Mucosa of descending colon (tissue), 3 donors: ENCODE measurements at regions not wholly inside any gene's neighbourhood (a gene's known extent, or its start where the extent isn't known, plus 50 kb on each side); places are given as distances from the start of the nearest gene placed in this dataset.

Experiments used
- ATAC-seq: fragments of 200-7000 bp; cut with Tn5 transposase; one replicate; pipeline ENCODE4 v1.9.1; 2020; ENCODE audit warnings: mild to moderate bottlenecking, moderate library complexity
- DNase-seq, 3 donors: peaks; one replicate each; pipeline ENCODE4 v3.0.0-alpha.2; 2020
- H3K36me3 ChIP-seq: fragments of 200-600 bp; one replicate; pipeline ENCODE4 v1.8.0; 2021; ENCODE audit warnings: low read depth, mild to moderate bottlenecking
- H3K4me1 ChIP-seq: fragments of 200-600 bp; one replicate; pipeline ENCODE4 v1.8.0; 2021; ENCODE audit warnings: low read depth, mild to moderate bottlenecking
- H3K4me3 ChIP-seq: fragments of 200-600 bp; one replicate; pipeline ENCODE4 v1.8.0; 2021; ENCODE audit warnings: mild to moderate bottlenecking
- H3K9me3 ChIP-seq: fragments of 200-600 bp; one replicate; pipeline ENCODE4 v1.8.0; 2021; ENCODE audit warnings: mild to moderate bottlenecking
- intact Hi-C, 2 donors: fragments of 100-400 bp; cut with DNase I in 1 of 2; cut with micrococcal nuclease in 1 of 2; formaldehyde crosslinking; loops; one replicate each; pipeline versions ENCODE4 v1.11.0 to v1.11.1; 2022; cut with DNase I, micrococcal nuclease
- TF ChIP-seq, protein P1 (sequence below): fragments of 200-600 bp; IDR thresholded peaks from one replicate; pipeline ENCODE4 v1.8.0; 2022; ENCODE audit warnings: antibody characterized with exemption, mild to moderate bottlenecking
- donor health status: DM: no; HTN: no; CAD: no; lungs with moderate emphysema.
- donor health status: DM: no; HTN: no; CAD: no.
- donor health status: DM: no; HTN: yes; CAD: no.

DNA sequence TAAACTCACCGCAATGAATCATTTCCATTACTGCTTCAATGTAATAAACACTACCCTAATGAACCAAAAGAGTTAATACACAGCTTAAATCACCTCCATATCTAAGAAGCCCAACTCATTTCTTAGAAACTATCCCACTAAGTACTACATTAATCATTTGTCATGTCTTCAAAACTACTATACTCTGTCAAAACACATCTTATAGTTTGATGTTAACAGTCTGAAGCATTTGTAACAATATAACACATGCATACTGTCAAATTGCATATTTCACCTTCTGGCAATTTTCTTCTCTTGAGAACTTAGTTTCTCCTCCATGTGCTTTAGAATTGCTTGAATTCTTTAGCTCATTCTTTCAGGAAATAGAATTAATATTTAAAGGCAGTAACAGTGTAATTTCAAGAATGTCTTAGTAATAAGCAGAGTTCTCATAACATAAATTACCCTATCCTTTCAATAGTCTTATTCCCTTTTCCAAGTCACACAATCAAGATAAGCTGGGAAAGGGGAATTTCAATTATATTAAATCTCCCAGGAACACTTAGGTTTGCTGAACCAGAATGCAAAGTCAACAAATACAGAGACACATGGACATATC, 199.7 kb downstream of the ATPSCKMT start:
- DNase-seq (no peak), ATAC-seq (no peak)
- Histone ChIP-seq H3K9me3 (peaks cover 8% of the 10 kb centered on the region), H3K4me1 (no peaks in the 10 kb centered on the region), H3K4me3 (no peak overlapping the region), H3K36me3 (no peaks in the 10 kb centered on the region)
- intact Hi-C loops: no loop called here
- TF ChIP-seq, protein P1, sequence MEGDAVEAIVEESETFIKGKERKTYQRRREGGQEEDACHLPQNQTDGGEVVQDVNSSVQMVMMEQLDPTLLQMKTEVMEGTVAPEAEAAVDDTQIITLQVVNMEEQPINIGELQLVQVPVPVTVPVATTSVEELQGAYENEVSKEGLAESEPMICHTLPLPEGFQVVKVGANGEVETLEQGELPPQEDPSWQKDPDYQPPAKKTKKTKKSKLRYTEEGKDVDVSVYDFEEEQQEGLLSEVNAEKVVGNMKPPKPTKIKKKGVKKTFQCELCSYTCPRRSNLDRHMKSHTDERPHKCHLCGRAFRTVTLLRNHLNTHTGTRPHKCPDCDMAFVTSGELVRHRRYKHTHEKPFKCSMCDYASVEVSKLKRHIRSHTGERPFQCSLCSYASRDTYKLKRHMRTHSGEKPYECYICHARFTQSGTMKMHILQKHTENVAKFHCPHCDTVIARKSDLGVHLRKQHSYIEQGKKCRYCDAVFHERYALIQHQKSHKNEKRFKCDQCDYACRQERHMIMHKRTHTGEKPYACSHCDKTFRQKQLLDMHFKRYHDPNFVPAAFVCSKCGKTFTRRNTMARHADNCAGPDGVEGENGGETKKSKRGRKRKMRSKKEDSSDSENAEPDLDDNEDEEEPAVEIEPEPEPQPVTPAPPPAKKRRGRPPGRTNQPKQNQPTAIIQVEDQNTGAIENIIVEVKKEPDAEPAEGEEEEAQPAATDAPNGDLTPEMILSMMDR: no peak

- ATAC-seq: no peak
- H3K4me1 ChIP-seq: no peaks in the 10 kb centered on the region
- TF ChIP-seq, protein P1: no peak
- peaks cover 5% of the 10 kb centered on the region for H3K9me3 ChIP-seq
- intact Hi-C loops: no loop called here
- no peaks in the 10 kb centered on the region for H3K36me3 ChIP-seq
- no peak for DNase-seq
- H3K4me3 ChIP-seq: no peak overlapping the region
Measured at GRCh38 chr5:10046676-10047075, 203.0 kb downstream of the ATPSCKMT start.

DNA sequence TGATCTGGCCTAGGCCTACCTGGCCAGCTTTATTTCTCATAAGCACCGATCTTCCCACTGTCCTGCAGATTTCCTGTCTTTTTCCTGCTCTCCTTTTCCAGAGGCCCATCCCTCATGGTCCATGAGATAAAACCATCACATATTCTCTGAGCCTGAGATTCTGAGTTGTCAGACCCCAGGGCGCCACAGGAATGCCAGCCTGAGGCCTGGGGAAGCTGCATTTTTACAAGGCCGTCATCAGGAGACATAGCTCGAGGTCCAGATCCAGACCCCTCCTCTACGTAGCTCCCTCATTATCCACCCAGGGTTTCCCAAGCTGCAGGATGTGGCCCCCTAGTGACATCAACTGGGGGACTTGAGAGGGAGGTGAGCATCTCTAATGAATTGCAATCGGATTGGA, 204.3 kb downstream of the ATPSCKMT start:
- intact Hi-C loops: no loop called here
- no peak overlapping the region for H3K4me3 ChIP-seq
- no peaks in the 10 kb centered on the region for H3K4me1 ChIP-seq
- TF ChIP-seq, protein P1: no peak
- ATAC-seq: no peak
- H3K36me3 ChIP-seq: no peaks in the 10 kb centered on the region
- no peaks in the 10 kb centered on the region for H3K9me3 ChIP-seq
- DNase-seq: no peak

GRCh38 chr5:10036136-10036815, 213.4 kb downstream of the ATPSCKMT start:
- Histone ChIP-seq H3K9me3 (no peaks in the 10 kb centered on the region), H3K4me1 (no peaks in the 10 kb centered on the region), H3K36me3 (no peaks in the 10 kb centered on the region), H3K4me3 (no peak overlapping the region)
- no peak for DNase-seq
- intact Hi-C loops: no loop called here
- no peak for ATAC-seq
- TF ChIP-seq, protein P1: no peak

GRCh38 chr5:10034001-10034400, 215.7 kb downstream of the ATPSCKMT start:
- no peak for ATAC-seq
- Histone ChIP-seq H3K9me3 (no peaks in the 10 kb centered on the region), H3K36me3 (no peaks in the 10 kb centered on the region), H3K4me3 (no peak overlapping the region), H3K4me1 (no peaks in the 10 kb centered on the region)
- no peak for DNase-seq
- intact Hi-C loops: no loop called here
- TF ChIP-seq, protein P1: no peak
